ENCODE measurements at regions not wholly inside any gene's neighbourhood (a gene's known extent, or its start where the extent isn't known, plus 50 kb on each side); places are given as distances from the start of the nearest gene placed in this dataset.
A peak's percentile ranks its signal among the peaks of the same experiment; 100 is the strongest.

GRCh38 chr5:117455236-117456233, 880.9 kb upstream of the SEMA6A start:
- TF ChIP-seq, protein P1, sequence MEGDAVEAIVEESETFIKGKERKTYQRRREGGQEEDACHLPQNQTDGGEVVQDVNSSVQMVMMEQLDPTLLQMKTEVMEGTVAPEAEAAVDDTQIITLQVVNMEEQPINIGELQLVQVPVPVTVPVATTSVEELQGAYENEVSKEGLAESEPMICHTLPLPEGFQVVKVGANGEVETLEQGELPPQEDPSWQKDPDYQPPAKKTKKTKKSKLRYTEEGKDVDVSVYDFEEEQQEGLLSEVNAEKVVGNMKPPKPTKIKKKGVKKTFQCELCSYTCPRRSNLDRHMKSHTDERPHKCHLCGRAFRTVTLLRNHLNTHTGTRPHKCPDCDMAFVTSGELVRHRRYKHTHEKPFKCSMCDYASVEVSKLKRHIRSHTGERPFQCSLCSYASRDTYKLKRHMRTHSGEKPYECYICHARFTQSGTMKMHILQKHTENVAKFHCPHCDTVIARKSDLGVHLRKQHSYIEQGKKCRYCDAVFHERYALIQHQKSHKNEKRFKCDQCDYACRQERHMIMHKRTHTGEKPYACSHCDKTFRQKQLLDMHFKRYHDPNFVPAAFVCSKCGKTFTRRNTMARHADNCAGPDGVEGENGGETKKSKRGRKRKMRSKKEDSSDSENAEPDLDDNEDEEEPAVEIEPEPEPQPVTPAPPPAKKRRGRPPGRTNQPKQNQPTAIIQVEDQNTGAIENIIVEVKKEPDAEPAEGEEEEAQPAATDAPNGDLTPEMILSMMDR (IDR thresholded peaks at IDR 0.05): no peak
- H3K27ac Mint-ChIP-seq: no peak overlapping the region
- Histone ChIP-seq H3K4me1 (ENCODE audit: control insufficient read depth, insufficient read depth, low read length) (peaks cover 6% of the 10 kb centered on the region), H3K4me3 (ENCODE audit: low read length) (peak overlapping the region; percentile 12), H3K27me3 (ENCODE audit: control insufficient read depth, insufficient read depth, low read length) (no peaks in the 10 kb centered on the region), H3K36me3 (ENCODE audit: control insufficient read depth, insufficient read depth, low read length) (no peaks in the 10 kb centered on the region), H3K27ac (ENCODE audit: low read length) (no peak overlapping the region), H3K9me3 (ENCODE audit: control insufficient read depth, insufficient read depth, low read length) (peaks cover 8% of the 10 kb centered on the region)
- no peaks in the 10 kb centered on the region for H3K36me3 Mint-ChIP-seq
- H3K4me1 Mint-ChIP-seq: no peaks in the 10 kb centered on the region
- intact Hi-C loops (cut with micrococcal nuclease): no loop called here
- DNase-seq (peak in 1 of 2 donors; percentile 1), ATAC-seq (no peak)
- peaks cover 5 to 6% of the 10 kb centered on the region in 2 donors for H3K9me3 Mint-ChIP-seq
- no peak overlapping the region for H3K4me3 Mint-ChIP-seq
- no peaks in the 10 kb centered on the region for H3K27me3 Mint-ChIP-seq (ENCODE audit: low read depth in 2 of 2)
- 39% methylated on average over 21 of the region's 21 CpGs for WGBS (ENCODE audit: insufficient coverage)

DNA sequence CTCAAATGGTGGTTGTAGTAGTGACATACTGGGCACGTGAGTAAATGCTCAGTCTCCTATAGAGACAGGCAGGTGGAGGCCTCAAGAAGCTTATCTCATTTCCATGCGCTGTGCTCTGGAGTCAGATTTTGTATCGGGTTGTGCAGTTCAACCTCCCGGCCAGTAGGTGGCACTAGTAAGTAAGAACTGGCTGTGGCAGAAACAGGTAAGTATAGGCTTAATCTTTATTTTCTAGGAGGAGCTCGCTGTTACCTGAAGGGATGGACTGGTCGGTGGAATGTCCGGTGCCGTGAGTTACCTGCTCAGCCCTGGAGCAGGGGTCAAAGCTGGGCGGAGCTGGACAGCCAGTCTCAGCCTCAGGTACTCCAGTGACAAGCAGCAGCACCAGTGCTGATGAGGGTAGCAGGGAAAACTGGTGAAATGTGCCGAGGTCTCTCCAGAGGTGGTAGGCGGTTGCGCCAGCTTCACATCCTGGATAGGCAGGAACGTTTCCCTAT, 880.1 kb upstream of the SEMA6A start:
- 13% methylated on average over 13 of the region's 13 CpGs for WGBS (ENCODE audit: insufficient coverage)
- Histone ChIP-seq H3K27ac (ENCODE audit: low read length) (no peak overlapping the region), H3K36me3 (ENCODE audit: control insufficient read depth, insufficient read depth, low read length) (no peaks in the 10 kb centered on the region), H3K4me3 (ENCODE audit: low read length) (peak overlapping the region; percentile 12), H3K27me3 (ENCODE audit: control insufficient read depth, insufficient read depth, low read length) (no peaks in the 10 kb centered on the region), H3K9me3 (ENCODE audit: control insufficient read depth, insufficient read depth, low read length) (peaks cover 8% of the 10 kb centered on the region), H3K4me1 (ENCODE audit: control insufficient read depth, insufficient read depth, low read length) (peaks cover 6% of the 10 kb centered on the region)
- H3K36me3 Mint-ChIP-seq: no peaks in the 10 kb centered on the region
- no peaks in the 10 kb centered on the region for H3K4me1 Mint-ChIP-seq
- ATAC-seq: peak; percentile 50 to 66 (median 54)
- no peak overlapping the region for H3K4me3 Mint-ChIP-seq
- intact Hi-C loops (cut with micrococcal nuclease): no loop called here
- no peaks in the 10 kb centered on the region for H3K27me3 Mint-ChIP-seq (ENCODE audit: low read depth in 2 of 2)
- DNase-seq: peak in 1 of 2 donors; percentile 59
- H3K9me3 Mint-ChIP-seq: peaks cover 6 to 8% of the 10 kb centered on the region in 2 donors
- TF ChIP-seq, protein P1 (IDR thresholded peaks at IDR 0.05): peak; percentile 47
- no peak overlapping the region for H3K27ac Mint-ChIP-seq

DNA sequence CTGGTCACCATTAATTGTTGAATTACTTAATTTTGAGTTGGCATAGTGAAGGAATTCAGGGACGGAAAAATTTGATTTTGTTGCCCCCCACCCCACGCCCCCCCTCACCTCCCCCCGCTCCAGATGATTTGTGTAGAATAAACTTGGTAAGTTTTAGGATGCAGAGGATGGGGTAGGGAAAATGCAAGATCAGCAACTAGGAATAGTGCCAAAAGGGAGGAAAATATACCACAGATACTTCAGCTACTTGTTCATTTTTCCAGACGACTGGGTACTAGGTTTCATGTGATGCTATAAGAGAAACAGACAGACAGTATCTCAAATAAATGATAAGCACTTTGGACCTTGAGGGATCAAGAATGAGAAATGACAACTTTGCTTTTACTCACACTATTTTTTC, 862.2 kb upstream of the SEMA6A start:
- H3K27ac ChIP-seq (ENCODE audit: low read length): no peak overlapping the region
- H3K27me3 ChIP-seq (ENCODE audit: control insufficient read depth, insufficient read depth, low read length): no peaks in the 10 kb centered on the region
- no peak overlapping the region for H3K4me3 ChIP-seq (ENCODE audit: low read length)
- no peaks in the 10 kb centered on the region for H3K4me1 ChIP-seq (ENCODE audit: control insufficient read depth, insufficient read depth, low read length)
- no peaks in the 10 kb centered on the region for H3K36me3 ChIP-seq (ENCODE audit: control insufficient read depth, insufficient read depth, low read length)
- no peak overlapping the region for H3K27ac Mint-ChIP-seq
- H3K9me3 Mint-ChIP-seq: peaks cover 3 to 9% of the 10 kb centered on the region in 2 donors
- intact Hi-C loops (cut with micrococcal nuclease): no loop called here
- no peaks in the 10 kb centered on the region for H3K27me3 Mint-ChIP-seq (ENCODE audit: low read depth in 2 of 2)
- no peak overlapping the region for H3K4me3 Mint-ChIP-seq
- H3K9me3 ChIP-seq (ENCODE audit: control insufficient read depth, insufficient read depth, low read length): no peaks in the 10 kb centered on the region
- no peak for DNase-seq
- TF ChIP-seq, protein P1 (IDR thresholded peaks at IDR 0.05): no peak
- no CpG with 5 or more reads among the region's 4 CpGs for WGBS (ENCODE audit: insufficient coverage)
- no peaks in the 10 kb centered on the region for H3K4me1 Mint-ChIP-seq
- no peaks in the 10 kb centered on the region for H3K36me3 Mint-ChIP-seq
- ATAC-seq: no peak
